Tibial nerve (tissue), 4 donors: ENCODE measurements at regions not wholly inside any gene's neighbourhood (a gene's known extent, or its start where the extent isn't known, plus 50 kb on each side); places are given as distances from the start of the nearest gene placed in this dataset.

Experiments used
- EP300 ChIP-seq, 2 donors: sonication (generic); formaldehyde crosslinking; IDR thresholded peaks; one replicate each; pipeline ENCODE4 v1.6.1; 2017; ENCODE audit warnings: antibody characterized with exemption in 2 of 2, mild to moderate bottlenecking in 1 of 2
- POLR2A ChIP-seq, 2 donors: fragments of 450-650 bp; IDR thresholded peaks; one replicate each; pipeline ENCODE4 v1.6.1; 2017; ENCODE audit warnings: antibody characterized with exemption in 2 of 2, mild to moderate bottlenecking in 2 of 2, moderate library complexity in 2 of 2
- TF ChIP-seq, protein P1 (sequence below), 5 experiments: fragments of 200-600 bp in 3 of 5; fragments of 450-650 bp in 2 of 5; sonication (generic) in 3 of 5; IDR thresholded peaks; one replicate each; pipeline ENCODE4 v1.5.1; 2016 to 2019; ENCODE audit warnings: antibody characterized with exemption in 5 of 5, mild to moderate bottlenecking in 3 of 5, moderate library complexity in 2 of 5

GRCh38 chr14:55744321-55744720 is 164.3 kb downstream of the KTN1 start:
- TF ChIP-seq, protein P1, sequence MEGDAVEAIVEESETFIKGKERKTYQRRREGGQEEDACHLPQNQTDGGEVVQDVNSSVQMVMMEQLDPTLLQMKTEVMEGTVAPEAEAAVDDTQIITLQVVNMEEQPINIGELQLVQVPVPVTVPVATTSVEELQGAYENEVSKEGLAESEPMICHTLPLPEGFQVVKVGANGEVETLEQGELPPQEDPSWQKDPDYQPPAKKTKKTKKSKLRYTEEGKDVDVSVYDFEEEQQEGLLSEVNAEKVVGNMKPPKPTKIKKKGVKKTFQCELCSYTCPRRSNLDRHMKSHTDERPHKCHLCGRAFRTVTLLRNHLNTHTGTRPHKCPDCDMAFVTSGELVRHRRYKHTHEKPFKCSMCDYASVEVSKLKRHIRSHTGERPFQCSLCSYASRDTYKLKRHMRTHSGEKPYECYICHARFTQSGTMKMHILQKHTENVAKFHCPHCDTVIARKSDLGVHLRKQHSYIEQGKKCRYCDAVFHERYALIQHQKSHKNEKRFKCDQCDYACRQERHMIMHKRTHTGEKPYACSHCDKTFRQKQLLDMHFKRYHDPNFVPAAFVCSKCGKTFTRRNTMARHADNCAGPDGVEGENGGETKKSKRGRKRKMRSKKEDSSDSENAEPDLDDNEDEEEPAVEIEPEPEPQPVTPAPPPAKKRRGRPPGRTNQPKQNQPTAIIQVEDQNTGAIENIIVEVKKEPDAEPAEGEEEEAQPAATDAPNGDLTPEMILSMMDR (IDR thresholded peaks at IDR 0.05): no peak
- TF ChIP-seq EP300 (IDR thresholded peaks at IDR 0.05) (no peak), POLR2A (IDR thresholded peaks at IDR 0.05) (no peak)
